Transverse colon (tissue), 4 donors: ENCODE measurements at regions not wholly inside any gene's neighbourhood (a gene's known extent, or its start where the extent isn't known, plus 50 kb on each side); places are given as distances from the start of the nearest gene placed in this dataset.

Experiments
- CTCF ChIP-seq, 5 experiments: fragments of 200-600 bp in 3 of 5; fragments of 450-650 bp in 2 of 5; sonication (generic) in 3 of 5; IDR thresholded peaks; 1 replicate in 2 of 5; 2 replicates in 3 of 5; pipeline ENCODE4 v1.5.1; 2016 to 2017; ENCODE audit warnings: antibody characterized with exemption in 5 of 5, inconsistent platforms in 3 of 5, mild to moderate bottlenecking in 2 of 5, moderate library complexity in 1 of 5
- POLR2A ChIP-seq: fragments of 450-650 bp; IDR thresholded peaks from one replicate; pipeline ENCODE4 v1.6.1; 2016; ENCODE audit warnings: antibody characterized with exemption, mild to moderate bottlenecking, moderate library complexity
- POLR2AphosphoS5 ChIP-seq, 3 donors: sonication (generic); formaldehyde crosslinking; IDR thresholded peaks; one replicate each; pipeline ENCODE4 v1.6.1; 2016; ENCODE audit warnings: antibody characterized with exemption in 3 of 3

GRCh38 chr2:23171108-23171507 is 213.9 kb upstream of the KLHL29 start:
- TF ChIP-seq POLR2A (no peak), POLR2AphosphoS5 (IDR thresholded peaks at IDR 0.05) (no peak), CTCF (IDR thresholded peaks at IDR 0.05) (no peak)
